ENCODE measurements at regions not wholly inside any gene's neighbourhood (a gene's known extent, or its start where the extent isn't known, plus 50 kb on each side); places are given as distances from the start of the nearest gene placed in this dataset.

DNA sequence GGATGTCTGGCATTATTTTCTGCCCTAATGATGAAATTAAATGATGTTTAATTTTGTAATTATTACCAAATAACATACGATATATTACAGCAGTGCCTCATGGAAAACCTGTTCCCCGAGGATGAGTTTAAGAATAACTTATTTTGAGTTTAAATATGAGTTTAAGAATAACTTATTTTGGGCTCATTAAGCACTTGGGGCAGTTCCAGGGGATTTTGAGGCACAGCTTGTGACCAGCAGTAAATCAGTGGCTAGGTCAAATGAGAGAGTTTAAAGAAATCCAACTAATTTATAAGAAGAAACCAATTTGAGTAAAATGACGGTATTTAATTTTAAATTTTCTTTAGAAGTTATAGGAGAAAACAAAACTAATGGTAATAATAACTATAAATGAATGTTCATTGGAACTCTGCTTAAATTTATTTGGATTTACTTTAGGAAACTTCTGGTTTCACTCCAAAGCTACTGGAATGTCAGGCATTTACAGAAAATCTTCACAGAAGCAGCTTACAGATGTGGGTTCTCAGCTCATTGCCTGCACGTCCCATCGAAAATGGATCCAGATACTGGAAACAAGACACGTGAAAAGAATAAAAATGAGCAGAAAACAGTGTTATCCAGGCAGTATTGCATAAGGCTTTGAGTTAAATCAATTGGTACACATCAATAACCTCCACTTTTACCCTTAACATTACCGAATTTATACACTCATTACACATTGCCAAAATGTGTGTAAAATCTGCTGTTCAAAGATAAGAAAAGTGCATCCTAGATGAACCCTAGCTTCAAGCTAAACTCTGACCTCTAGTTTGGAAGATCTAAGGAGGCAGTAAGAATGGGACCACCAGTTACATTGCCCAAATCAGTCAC lies 784.5 kb upstream of the IGFBP3 start:
- Histone ChIP-seq H3K27me3 (no peaks in the 10 kb centered on the region), H3K27ac (no peak overlapping the region), H3K4me3 (no peak overlapping the region), H3K4me1 (peaks cover 0 to 11% (median 0%) of the 10 kb centered on the region in 4 donors), H3K36me3 (no peaks in the 10 kb centered on the region), H3K9me3 (no peaks in the 10 kb centered on the region)
- no peak for DNase-seq (ENCODE audit: low spot score in 2 of 2)
- TF ChIP-seq, protein P1, sequence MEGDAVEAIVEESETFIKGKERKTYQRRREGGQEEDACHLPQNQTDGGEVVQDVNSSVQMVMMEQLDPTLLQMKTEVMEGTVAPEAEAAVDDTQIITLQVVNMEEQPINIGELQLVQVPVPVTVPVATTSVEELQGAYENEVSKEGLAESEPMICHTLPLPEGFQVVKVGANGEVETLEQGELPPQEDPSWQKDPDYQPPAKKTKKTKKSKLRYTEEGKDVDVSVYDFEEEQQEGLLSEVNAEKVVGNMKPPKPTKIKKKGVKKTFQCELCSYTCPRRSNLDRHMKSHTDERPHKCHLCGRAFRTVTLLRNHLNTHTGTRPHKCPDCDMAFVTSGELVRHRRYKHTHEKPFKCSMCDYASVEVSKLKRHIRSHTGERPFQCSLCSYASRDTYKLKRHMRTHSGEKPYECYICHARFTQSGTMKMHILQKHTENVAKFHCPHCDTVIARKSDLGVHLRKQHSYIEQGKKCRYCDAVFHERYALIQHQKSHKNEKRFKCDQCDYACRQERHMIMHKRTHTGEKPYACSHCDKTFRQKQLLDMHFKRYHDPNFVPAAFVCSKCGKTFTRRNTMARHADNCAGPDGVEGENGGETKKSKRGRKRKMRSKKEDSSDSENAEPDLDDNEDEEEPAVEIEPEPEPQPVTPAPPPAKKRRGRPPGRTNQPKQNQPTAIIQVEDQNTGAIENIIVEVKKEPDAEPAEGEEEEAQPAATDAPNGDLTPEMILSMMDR (IDR thresholded peaks at IDR 0.05), result no peak
- no peak for TF ChIP-seq POLR2A (IDR thresholded peaks at IDR 0.05)
- no peak for TF ChIP-seq EP300 (IDR thresholded peaks at IDR 0.05)
- WGBS, 2 donors, result 51 to 54% methylated on average over 7 of the region's 7 CpGs

DNA sequence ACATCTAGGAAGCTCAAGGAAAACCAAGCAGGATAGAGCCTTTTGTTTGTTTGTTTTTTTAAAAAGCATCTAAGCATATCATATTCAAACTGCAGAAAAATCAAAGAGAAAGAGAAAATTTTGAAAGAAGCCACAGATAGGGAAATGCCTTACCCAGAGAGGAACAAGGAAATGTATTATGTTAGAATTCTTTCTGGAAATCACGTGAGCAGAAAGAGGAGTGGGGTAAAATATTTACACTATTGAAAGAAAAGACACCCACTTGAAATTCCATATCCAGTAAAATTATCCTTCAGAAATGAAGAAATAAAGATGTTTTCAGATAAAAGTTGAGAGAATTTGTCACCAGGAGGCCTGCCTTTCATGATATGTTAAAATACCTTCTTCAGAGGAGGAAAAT lies 775.7 kb upstream of the IGFBP3 start:
- TF ChIP-seq EP300 (IDR thresholded peaks at IDR 0.05) (no peak), POLR2A (IDR thresholded peaks at IDR 0.05) (no peak)
- TF ChIP-seq, protein P1 (IDR thresholded peaks at IDR 0.05), result no peak
- no peaks in the 10 kb centered on the region for H3K4me1 ChIP-seq
- no peak overlapping the region for H3K4me3 ChIP-seq
- 23 to 51% methylated on average over 1 of the region's 1 CpG for WGBS, 2 donors
- no peaks in the 10 kb centered on the region for H3K27me3 ChIP-seq
- peaks cover 0 to 8% (median 0%) of the 10 kb centered on the region in 4 donors for H3K9me3 ChIP-seq
- no peak overlapping the region for H3K27ac ChIP-seq
- no peak for DNase-seq (ENCODE audit: low spot score in 2 of 2)
- H3K36me3 ChIP-seq, result no peaks in the 10 kb centered on the region

DNA sequence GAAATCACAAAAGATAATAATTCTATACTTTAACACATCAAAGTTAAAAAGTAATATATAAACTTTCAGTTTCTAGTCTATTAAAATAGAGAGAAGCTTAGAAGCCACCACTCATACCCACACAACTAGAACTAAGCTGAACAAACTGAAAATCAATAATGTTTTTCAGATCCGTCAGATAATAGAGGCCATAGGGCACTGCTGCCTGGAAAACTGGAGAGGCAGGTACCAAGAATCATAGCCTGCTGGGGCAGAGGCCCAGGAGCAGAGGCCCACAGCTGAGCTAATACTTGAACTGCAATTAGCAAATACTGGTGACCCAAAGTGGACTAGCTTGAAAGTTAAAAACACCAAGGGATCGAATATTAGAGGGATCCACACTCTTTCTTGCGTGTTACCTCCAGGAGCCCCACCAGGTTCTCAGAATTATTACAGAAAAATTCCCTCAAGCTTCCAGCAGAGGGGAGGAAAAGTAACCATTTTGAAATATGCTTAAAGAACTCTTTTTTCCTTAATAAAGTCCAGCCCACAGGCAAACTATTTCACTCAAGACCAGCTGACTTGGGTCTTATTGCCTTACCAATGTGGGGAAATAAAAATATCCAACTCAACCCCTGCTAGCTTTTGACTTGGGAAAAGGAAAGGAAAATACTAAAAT lies 774.1 kb upstream of the IGFBP3 start:
- 72 to 85% methylated on average over 3 of the region's 3 CpGs for WGBS, 2 donors
- H3K4me1 ChIP-seq, result no peaks in the 10 kb centered on the region
- no peak for TF ChIP-seq EP300 (IDR thresholded peaks at IDR 0.05)
- TF ChIP-seq, protein P1 (IDR thresholded peaks at IDR 0.05), result no peak
- no peak for TF ChIP-seq POLR2A (IDR thresholded peaks at IDR 0.05)
- peaks cover 0 to 8% (median 0%) of the 10 kb centered on the region in 4 donors for H3K9me3 ChIP-seq
- no peak overlapping the region for H3K4me3 ChIP-seq
- H3K27ac ChIP-seq, result no peak overlapping the region
- DNase-seq (ENCODE audit: low spot score in 2 of 2), result no peak
- H3K36me3 ChIP-seq, result no peaks in the 10 kb centered on the region
- H3K27me3 ChIP-seq, result no peaks in the 10 kb centered on the region

DNA sequence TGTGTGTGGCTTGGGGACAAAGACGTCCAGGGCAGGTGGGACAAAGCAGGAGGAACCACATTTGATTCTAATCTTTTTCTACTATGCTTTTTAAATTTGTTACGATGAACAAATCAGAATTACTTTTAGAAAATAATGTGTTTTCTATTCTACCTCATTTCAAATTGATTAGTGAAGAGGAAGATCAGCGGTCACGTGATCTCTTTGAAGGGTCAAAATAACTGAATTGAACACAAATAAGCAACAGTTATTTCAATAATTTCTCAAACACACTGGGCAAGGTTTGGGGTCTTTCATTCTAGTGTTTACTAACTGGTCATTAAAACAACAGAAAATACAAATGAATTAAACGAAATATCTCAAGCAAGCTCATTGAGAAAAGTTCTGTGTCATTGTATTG lies 773.0 kb upstream of the IGFBP3 start:
- Histone ChIP-seq H3K4me1 (no peaks in the 10 kb centered on the region), H3K9me3 (peaks cover 0 to 8% (median 0%) of the 10 kb centered on the region in 4 donors), H3K4me3 (no peak overlapping the region), H3K27me3 (no peaks in the 10 kb centered on the region), H3K27ac (no peak overlapping the region), H3K36me3 (no peaks in the 10 kb centered on the region)
- TF ChIP-seq POLR2A (IDR thresholded peaks at IDR 0.05) (no peak), EP300 (IDR thresholded peaks at IDR 0.05) (no peak)
- TF ChIP-seq, protein P1 (IDR thresholded peaks at IDR 0.05), result no peak
- 83 to 84% methylated on average over 5 of the region's 5 CpGs for WGBS, 2 donors
- DNase-seq (ENCODE audit: low spot score in 2 of 2), result no peak

DNA sequence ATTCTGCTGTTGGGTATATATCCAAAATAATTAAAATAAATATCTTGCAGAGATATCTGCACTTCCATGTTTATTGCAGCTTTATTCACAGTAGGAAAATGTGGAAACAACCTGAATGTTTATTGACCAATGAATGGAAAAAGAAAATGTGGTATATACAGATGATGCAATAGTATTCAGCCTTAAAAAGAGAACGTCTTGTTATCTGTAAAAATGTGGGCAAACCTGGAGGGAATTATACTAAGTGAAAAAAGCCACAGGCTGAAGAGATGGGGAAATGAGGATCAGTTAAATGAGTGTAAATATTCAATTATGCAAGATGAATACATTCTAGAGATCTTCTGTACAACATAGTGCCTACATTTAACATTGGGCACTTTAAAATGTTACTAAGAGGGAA lies 766.1 kb upstream of the IGFBP3 start:
- Histone ChIP-seq H3K4me1 (no peaks in the 10 kb centered on the region), H3K27ac (no peak overlapping the region), H3K36me3 (no peaks in the 10 kb centered on the region), H3K9me3 (no peaks in the 10 kb centered on the region), H3K4me3 (no peak overlapping the region), H3K27me3 (no peaks in the 10 kb centered on the region)
- no peak for DNase-seq (ENCODE audit: low spot score in 2 of 2)
- 63 to 70% methylated on average over 1 of the region's 1 CpG for WGBS, 2 donors
- TF ChIP-seq EP300 (IDR thresholded peaks at IDR 0.05) (no peak), POLR2A (IDR thresholded peaks at IDR 0.05) (no peak)
- TF ChIP-seq, protein P1 (IDR thresholded peaks at IDR 0.05), result no peak
